H1 (cell line): ENCODE measurements at regions not wholly inside any gene's neighbourhood (a gene's known extent, or its start where the extent isn't known, plus 50 kb on each side); places are given as distances from the start of the nearest gene placed in this dataset.

Experiments
- CTCF ChIA-PET: fragments of 300-600 bp; sonication (Branson Sonifier 250); formaldehyde crosslinking; loops from one replicate; lab custom pipeline; 2021; ENCODE audit not compliant: partially characterized antibody; lab: Charles Lee
- POLR2A ChIA-PET: fragments of 300-600 bp; sonication (Branson Sonifier 250); formaldehyde crosslinking; loops from one replicate; lab custom pipeline; 2021; ENCODE audit warnings: inconsistent platforms; ENCODE audit not compliant: partially characterized antibody; lab: Charles Lee
- DNase-seq, 2 experiments: peaks; one replicate each; pipeline versions ENCODE4 v3.0.0 to v3.0.0-alpha.2; 2010 to 2022; ENCODE audit warnings: low spot score in 2 of 2, low read depth in 1 of 2, mixed read lengths in 1 of 2
- FAIRE-seq: peaks from 2 replicates; lab custom pipeline; 2011; peaks lifted over from hg19 to GRCh38; lab: Jason Lieb, UNC
- H2AFZ ChIP-seq: 2 replicates; pipeline ENCODE4 v1.8.1; 2012; ENCODE audit warnings: low read length, inconsistent platforms
- H2AK5ac ChIP-seq: 2 replicates; pipeline ENCODE4 v1.6.1; 2013; ENCODE audit warnings: low read depth, low read length
- H2BK120ac ChIP-seq: replicated peaks from 2 replicates; pipeline ENCODE3; 2013; ENCODE audit warnings: low read depth, low read length, inconsistent platforms
- H2BK12ac ChIP-seq: 2 replicates; pipeline ENCODE4 v1.6.1; 2013; ENCODE audit warnings: low read depth, low read length
- H2BK15ac ChIP-seq: 2 replicates; pipeline ENCODE4 v1.6.1; 2013; ENCODE audit warnings: low read length
- H2BK20ac ChIP-seq: 2 replicates; pipeline ENCODE4 v1.6.1; 2013; ENCODE audit warnings: low read length
- H2BK5ac ChIP-seq: 2 replicates; pipeline ENCODE4 v1.6.1; 2013; ENCODE audit warnings: low read depth, low read length
- H3K14ac ChIP-seq: 2 replicates; pipeline ENCODE4 v1.6.1; 2013; ENCODE audit warnings: inconsistent platforms; ENCODE audit not compliant: insufficient read length
- H3K18ac ChIP-seq: 2 replicates; pipeline ENCODE4 v1.6.1; 2013; ENCODE audit warnings: low read length; ENCODE audit errors: extremely low read depth
- H3K23ac ChIP-seq: 2 replicates; pipeline ENCODE4 v1.6.1; 2013; ENCODE audit warnings: inconsistent platforms; ENCODE audit not compliant: insufficient read length
- H3K23me2 ChIP-seq: 2 replicates; pipeline ENCODE4 v1.6.1; 2013; ENCODE audit warnings: low read depth, low read length
- H3K27ac ChIP-seq: 2 replicates; pipeline ENCODE4 v1.6.1; 2011; ENCODE audit warnings: low read depth, low read length, inconsistent platforms
- H3K27me3 ChIP-seq, 4 experiments: replicated peaks in 1 of 4; 1 replicate in 1 of 4; 2 replicates in 3 of 4; pipeline versions ENCODE4 v1.6.1 to v1.8.1; 2011 to 2013; ENCODE audit warnings: low read length in 3 of 4, mild to moderate bottlenecking in 3 of 4, inconsistent platforms in 2 of 4, mixed read lengths in 2 of 4, moderate library complexity in 1 of 4; ENCODE audit not compliant: control insufficient read depth in 3 of 4, insufficient read depth in 3 of 4; ENCODE audit errors: extremely low read depth in 1 of 4
- H3K36me3 ChIP-seq, 4 experiments: 2 replicates each; pipeline versions ENCODE4 v1.6.1 to v1.8.1; 2011 to 2013; ENCODE audit warnings: mild to moderate bottlenecking in 4 of 4, low read length in 3 of 4, moderate library complexity in 2 of 4, control low read depth in 1 of 4, inconsistent platforms in 1 of 4; ENCODE audit not compliant: insufficient read depth in 4 of 4, control insufficient read depth in 2 of 4
- H3K4ac ChIP-seq: replicated peaks from 2 replicates; pipeline ENCODE3; 2013; ENCODE audit warnings: low read length, low read depth, mixed read lengths, inconsistent platforms; ENCODE audit not compliant: insufficient read length
- H3K4me1 ChIP-seq, 4 experiments: replicated peaks in 1 of 4; 1 replicate in 1 of 4; 2 replicates in 3 of 4; pipeline versions ENCODE4 v1.6.1 to v1.8.1; 2011 to 2013; ENCODE audit warnings: low read length in 3 of 4, inconsistent platforms in 2 of 4, mixed read lengths in 1 of 4; ENCODE audit not compliant: insufficient read depth in 4 of 4, control insufficient read depth in 3 of 4
- H3K4me2 ChIP-seq, 2 experiments: 2 replicates each; pipeline versions ENCODE4 v1.6.1 to v1.8.1; 2011 to 2013; ENCODE audit warnings: low read depth in 2 of 2, low read length in 2 of 2, control low read depth in 1 of 2, inconsistent platforms in 1 of 2, mild to moderate bottlenecking in 1 of 2; ENCODE audit not compliant: insufficient read depth in 1 of 2
- H3K4me3 ChIP-seq, 4 experiments: fragments of 200-600, 300-600 bp in 1 of 4; sonication (generic), shearing (Covaris generic), sonication (Bioruptor Twin) in 1 of 4; 2 replicates each; pipeline versions ENCODE4 v1.5.1 to v1.8.1; 2011 to 2016; ENCODE audit warnings: low read length in 4 of 4, low read depth in 3 of 4, control low read depth in 2 of 4, inconsistent platforms in 2 of 4, mild to moderate bottlenecking in 2 of 4, mixed read lengths in 1 of 4, moderate library complexity in 1 of 4; ENCODE audit not compliant: insufficient read depth in 2 of 4; ENCODE audit errors: extremely low read depth in 1 of 4
- H3K56ac ChIP-seq: replicated peaks from 2 replicates; pipeline ENCODE3; 2013; ENCODE audit warnings: low read depth, mild to moderate bottlenecking, mixed read lengths, low read length, inconsistent platforms; ENCODE audit not compliant: insufficient read length
- H3K79me1 ChIP-seq: 2 replicates; pipeline ENCODE4 v1.6.1; 2013; ENCODE audit warnings: low read depth, low read length, control low read depth
- H3K79me2 ChIP-seq, 2 experiments: 2 replicates each; pipeline versions ENCODE4 v1.6.1 to v1.8.1; 2012 to 2013; ENCODE audit warnings: low read length in 2 of 2, mild to moderate bottlenecking in 2 of 2, inconsistent platforms in 1 of 2; ENCODE audit not compliant: insufficient read depth in 2 of 2, control insufficient read depth in 1 of 2
- H3K9ac ChIP-seq, 4 experiments: replicated peaks in 1 of 4; 1 replicate in 1 of 4; 2 replicates in 3 of 4; pipeline versions ENCODE4 v1.6.1 to v1.8.1; 2011 to 2013; ENCODE audit warnings: low read depth in 3 of 4, low read length in 3 of 4, control low read depth in 2 of 4, mild to moderate bottlenecking in 2 of 4, moderate library complexity in 2 of 4, inconsistent platforms in 1 of 4; ENCODE audit errors: extremely low read depth in 1 of 4
- H3K9me3 ChIP-seq, 2 experiments: 2 replicates each; pipeline versions ENCODE4 v1.6.1 to v1.8.1; 2012 to 2013; ENCODE audit warnings: mild to moderate bottlenecking in 2 of 2, moderate library complexity in 2 of 2, control low read depth in 1 of 2, inconsistent platforms in 1 of 2, low read depth in 1 of 2, low read length in 1 of 2, mixed read lengths in 1 of 2; ENCODE audit not compliant: insufficient read depth in 2 of 2
- H4K20me1 ChIP-seq, 2 experiments: replicated peaks in 1 of 2; 2 replicates each; pipeline versions ENCODE3 to v1.8.1; 2011 to 2013; ENCODE audit warnings: inconsistent platforms in 2 of 2, low read length in 2 of 2, mild to moderate bottlenecking in 1 of 2; ENCODE audit not compliant: insufficient read depth in 2 of 2, control insufficient read depth in 1 of 2
- H4K5ac ChIP-seq: 2 replicates; pipeline ENCODE4 v1.6.1; 2013; ENCODE audit warnings: low read length, low read depth, mixed read lengths, inconsistent platforms; ENCODE audit not compliant: insufficient read length
- H4K8ac ChIP-seq: 2 replicates; pipeline ENCODE4 v1.8.0; 2013; ENCODE audit warnings: mild to moderate bottlenecking, moderate library complexity, low read length, inconsistent platforms; ENCODE audit not compliant: insufficient read depth; ENCODE audit errors: extremely low read depth
- H4K91ac ChIP-seq: replicated peaks from 2 replicates; pipeline ENCODE3; 2013; ENCODE audit warnings: low read length, mixed read lengths, inconsistent platforms; ENCODE audit not compliant: insufficient read length
- ATF3 ChIP-seq: IDR thresholded peaks from 2 replicates; pipeline ENCODE4 v1.6.1; 2011; ENCODE audit warnings: low read depth, mild to moderate bottlenecking, low read length; ENCODE audit not compliant: insufficient read depth
- BRCA1 ChIP-seq: IDR thresholded peaks from 2 replicates; pipeline ENCODE4 v1.6.1; 2012; ENCODE audit warnings: low read depth, low read length, improper control_type of control experiment
- CHD1 ChIP-seq: IDR thresholded peaks from 2 replicates; pipeline ENCODE4 v1.6.1; 2012; ENCODE audit warnings: low read depth, low read length, improper control_type of control experiment
- EP300 ChIP-seq, 2 experiments: IDR thresholded peaks; 1 replicate in 1 of 2; 2 replicates in 1 of 2; pipeline ENCODE4 v1.6.1; 2011 to 2012; ENCODE audit warnings: low read depth in 2 of 2, low read length in 2 of 2, mild to moderate bottlenecking in 2 of 2, borderline replicate concordance in 1 of 2, inconsistent platforms in 1 of 2, moderate library complexity in 1 of 2
- EZH2 ChIP-seq: fragments of 200-600 bp; sonication (generic); IDR thresholded peaks from 2 replicates; pipeline ENCODE4 v1.7.1; 2012; ENCODE audit warnings: low read depth, mild to moderate bottlenecking, moderate library complexity, low read length, inconsistent platforms; ENCODE audit not compliant: severe bottlenecking
- GTF2F1 ChIP-seq: IDR thresholded peaks from 2 replicates; pipeline ENCODE4 v1.6.1; 2012; ENCODE audit warnings: low read depth, low read length, improper control_type of control experiment, borderline replicate concordance
- JUN ChIP-seq: IDR thresholded peaks from 2 replicates; pipeline ENCODE4 v1.6.1; 2011; ENCODE audit warnings: low read depth, mild to moderate bottlenecking, improper control_type of control experiment, low read length
- JUND ChIP-seq: IDR thresholded peaks from 2 replicates; pipeline ENCODE4 v1.6.1; 2011; ENCODE audit warnings: mild to moderate bottlenecking, improper control_type of control experiment, low read length
- KDM4A ChIP-seq: IDR thresholded peaks from one replicate; pipeline ENCODE4 v1.7.1; 2012; ENCODE audit warnings: low read depth, mild to moderate bottlenecking, moderate library complexity, low read length, inconsistent platforms; ENCODE audit not compliant: severe bottlenecking
- KDM5A ChIP-seq: fragments of 200-600 bp; IDR thresholded peaks from 2 replicates; pipeline ENCODE4 v1.7.1; 2012; ENCODE audit warnings: mild to moderate bottlenecking, low read length, inconsistent platforms, mixed read lengths
- PHF8 ChIP-seq: fragments of 200-600 bp; sonication (generic); conservative IDR thresholded peaks from 2 replicates; pipeline ENCODE4 v1.7.1; 2012; ENCODE audit warnings: low read depth, mild to moderate bottlenecking, inconsistent platforms, low read length, moderate library complexity
- RBBP5 ChIP-seq: IDR thresholded peaks from 2 replicates; pipeline ENCODE4 v1.7.1; 2012; ENCODE audit warnings: low read depth, mild to moderate bottlenecking, inconsistent platforms, low read length, moderate library complexity, borderline replicate concordance
- RFX5 ChIP-seq: IDR thresholded peaks from 2 replicates; pipeline ENCODE4 v1.6.1; 2011; ENCODE audit warnings: low read depth, low read length, improper control_type of control experiment, borderline replicate concordance
- RXRA ChIP-seq: IDR thresholded peaks from 2 replicates; pipeline ENCODE4 v1.6.1; 2011; ENCODE audit warnings: low read depth, mild to moderate bottlenecking, low read length, moderate library complexity; ENCODE audit not compliant: insufficient read depth
- TAF1 ChIP-seq: IDR thresholded peaks from 2 replicates; pipeline ENCODE4 v1.6.1; 2011; ENCODE audit warnings: mild to moderate bottlenecking, low read depth, low read length
- WGBS, 2 experiments: shearing (Covaris generic) in 1 of 2; methylation state at CpG; one replicate each; pipeline versions ENCODE4 v1.1.6 to v1.1.7; 2013 to 2015; ENCODE audit warnings: low lambda C conversion rate in 2 of 2, mixed read lengths in 2 of 2, inconsistent platforms in 1 of 2, low coverage in 1 of 2, missing lambda C conversion rate in 1 of 2; ENCODE audit not compliant: insufficient replicate concordance in 2 of 2, insufficient coverage in 1 of 2, insufficient read length in 1 of 2; ENCODE audit errors: extremely low coverage in 1 of 2, missing lambda C conversion rate in 1 of 2; 5-methylcytosine and 5-hydroxymethylcytosine counted together

- Histone ChIP-seq H4K8ac (no peak overlapping the region), H2BK5ac (no peak overlapping the region), H3K79me1 (no peaks in the 10 kb centered on the region), H2BK15ac (no peak overlapping the region), H3K4me1 (peaks cover 0 to 4% (median 0%) of the 10 kb centered on the region in 4 experiments; a peak in 1 of 7 replicates), H3K4ac (no peak overlapping the region), H3K4me3 (no peak overlapping the region), H2AK5ac (no peak overlapping the region), H2BK20ac (no peak overlapping the region), H3K56ac (no peak overlapping the region), H3K36me3 (no peaks in the 10 kb centered on the region), H3K23ac (no peak overlapping the region), H3K18ac (no peak overlapping the region), H3K9ac (no peak overlapping the region), H2AFZ (no peak overlapping the region), H2BK120ac (no peak overlapping the region), H3K23me2 (no peaks in the 10 kb centered on the region), H4K20me1 (no peaks in the 10 kb centered on the region), H3K14ac (no peak overlapping the region), H3K79me2 (no peaks in the 10 kb centered on the region), H4K5ac (no peak overlapping the region), H3K27ac (no peak overlapping the region), H3K27me3 (peaks cover 0 to 1% (median 0%) of the 10 kb centered on the region in 4 experiments; a peak in 1 of 7 replicates), H3K4me2 (no peak overlapping the region), H4K91ac (no peak overlapping the region), H3K9me3 (no peaks in the 10 kb centered on the region), H2BK12ac (no peak overlapping the region)
- ChIA-PET POLR2A (no interaction called here), CTCF (no interaction called here)
- WGBS, 2 experiments = 90% methylated on average over 2 of the region's 2 CpGs; no CpG with 5 or more reads in 1 of the 2 experiments
- DNase-seq (no peak), FAIRE-seq (no peak)
- TF ChIP-seq GTF2F1 (no peak), CHD1 (no peak), EP300 (IDR thresholded peaks at IDR 0.05; ENCODE audit: borderline replicate concordance in 1 of 2, low read depth in 2 of 2, low read length in 2 of 2) (no peak), ATF3 (no peak), RXRA (no peak), EZH2 (no peak), BRCA1 (no peak), JUND (no peak), KDM5A (no peak), KDM4A (no peak), TAF1 (no peak), RBBP5 (no peak), RFX5 (no peak), PHF8 (no peak), JUN (no peak)
Observed at GRCh38 chr2:22361571-22361970, 1023.4 kb upstream of the KLHL29 start.
